Central memory CD4-positive, alpha-beta T cell (primary cell): ENCODE measurements at regions not wholly inside any gene's neighbourhood (a gene's known extent, or its start where the extent isn't known, plus 50 kb on each side); places are given as distances from the start of the nearest gene placed in this dataset.
A peak's percentile ranks its signal among the peaks of the same experiment; 100 is the strongest.
"Not testable (repeated sequence)": the region's sequence is repeated elsewhere in the genome, so short reads cannot be mapped to it uniquely, and the experiment has no call there.

Source experiments
- DNase-seq: peaks from one replicate; pipeline ENCODE4 v3.0.0; 2022

GRCh38 chr15:69685512-69686452, 233.2 kb downstream of the RPLP1 start:
- no peak for DNase-seq

- no peak for DNase-seq
Observed at GRCh38 chr15:69686626-69687025, 234.0 kb downstream of the RPLP1 start.

- DNase-seq = no peak
Observed at GRCh38 chr15:69689133-69689532, 236.5 kb downstream of the RPLP1 start.

- DNase-seq = no peak
Observed at GRCh38 chr15:69691307-69692015, 238.8 kb downstream of the RPLP1 start.

GRCh38 chr15:69692342-69692741, 239.7 kb downstream of the RPLP1 start:
- DNase-seq = no peak

GRCh38 chr15:69693059-69693458, 240.4 kb downstream of the RPLP1 start:
- DNase-seq = no peak

- DNase-seq = no peak
Observed at GRCh38 chr15:69696946-69697345, 244.3 kb downstream of the RPLP1 start.

GRCh38 chr15:69697916-69698315, 245.3 kb downstream of the RPLP1 start:
- no peak for DNase-seq

GRCh38 chr15:69699096-69699495, 246.5 kb downstream of the RPLP1 start:
- DNase-seq = no peak

GRCh38 chr15:69700380-69700779, 247.8 kb downstream of the RPLP1 start:
- no peak for DNase-seq

GRCh38 chr15:69701198-69701597, 248.6 kb downstream of the RPLP1 start:
- DNase-seq = no peak

GRCh38 chr15:69703532-69704187, 251.0 kb downstream of the RPLP1 start:
- no peak for DNase-seq

- no peak for DNase-seq
Observed at GRCh38 chr15:69704229-69704628, 251.6 kb downstream of the RPLP1 start.

- DNase-seq = no peak
Observed at GRCh38 chr15:69704700-69705099, 252.1 kb downstream of the RPLP1 start.

GRCh38 chr15:69706353-69707097, 253.9 kb downstream of the RPLP1 start:
- no peak for DNase-seq

GRCh38 chr15:69707241-69707640, 254.6 kb downstream of the RPLP1 start:
- not testable (repeated sequence) for DNase-seq

- not testable (repeated sequence) for DNase-seq
Observed at GRCh38 chr15:69708436-69709122, 256.0 kb downstream of the RPLP1 start.

GRCh38 chr15:69712991-69713390, 260.4 kb downstream of the RPLP1 start:
- no peak for DNase-seq

GRCh38 chr15:69713726-69714559, 261.3 kb downstream of the RPLP1 start:
- DNase-seq = peak; percentile 87

- DNase-seq = no peak
Observed at GRCh38 chr15:69715210-69715609, 262.6 kb downstream of the RPLP1 start.

- no peak for DNase-seq
Observed at GRCh38 chr15:69718436-69718835, 265.8 kb downstream of the RPLP1 start.
